Endothelial cell of umbilical vein (primary cell): ENCODE measurements at regions not wholly inside any gene's neighbourhood (a gene's known extent, or its start where the extent isn't known, plus 50 kb on each side); places are given as distances from the start of the nearest gene placed in this dataset.

Experiments used
- BruUV-seq: library from RNA; stranded (reverse); fragments of 400-500 nt; replicated peaks from 2 replicates; lab custom pipeline; 2021; lab: Mats Ljungman, UMichigan
- CTCF ChIA-PET: fragments of 300-600, 350-600 bp; sonication (Branson Sonifier 250); formaldehyde crosslinking; loops from one replicate; lab custom pipeline; 2021; ENCODE audit warnings: antibody characterized with exemption, inconsistent platforms; lab: Charles Lee
- POLR2A ChIA-PET: fragments of 300-600, 350-600 bp; sonication (Branson Sonifier 250); formaldehyde crosslinking; loops from one replicate; lab custom pipeline; 2021; ENCODE audit warnings: antibody characterized with exemption, inconsistent platforms; lab: Charles Lee
- DNase-seq: peaks from one replicate; pipeline ENCODE4 v3.0.0-alpha.2; 2011; ENCODE audit warnings: low read depth, low spot score
- FAIRE-seq: peaks from 2 replicates; lab custom pipeline; 2011; peaks lifted over from hg19 to GRCh38; lab: Jason Lieb, UNC
- H2AFZ ChIP-seq: 2 replicates; pipeline ENCODE4 v1.6.0; 2012; ENCODE audit warnings: low read depth, low read length, control low read depth, inconsistent platforms
- H3K27ac ChIP-seq: 2 replicates; pipeline ENCODE4 v1.5.1; 2011; ENCODE audit warnings: low read depth, mild to moderate bottlenecking, control low read depth, low read length, moderate library complexity; ENCODE audit not compliant: insufficient read depth
- H3K27me3 ChIP-seq, 2 experiments: 2 replicates each; pipeline versions ENCODE4 v1.6.0 to v1.6.1; 2011; ENCODE audit warnings: low read length in 2 of 2, mixed read lengths in 1 of 2; ENCODE audit not compliant: control insufficient read depth in 2 of 2, insufficient read depth in 2 of 2
- H3K36me3 ChIP-seq, 2 experiments: 2 replicates in 1 of 2; 3 replicates in 1 of 2; pipeline ENCODE4 v1.5.1; 2011; ENCODE audit warnings: low read length in 2 of 2, mild to moderate bottlenecking in 1 of 2, moderate library complexity in 1 of 2; ENCODE audit not compliant: control insufficient read depth in 2 of 2, insufficient read depth in 2 of 2; ENCODE audit errors: extremely low read depth in 1 of 2
- H3K4me1 ChIP-seq: 3 replicates; pipeline ENCODE4 v1.5.1; 2011; ENCODE audit warnings: mild to moderate bottlenecking, low read length; ENCODE audit not compliant: control insufficient read depth, insufficient read depth; ENCODE audit errors: extremely low read depth
- H3K4me2 ChIP-seq: 2 replicates; pipeline ENCODE4 v1.6.1; 2011; ENCODE audit warnings: low read length, control low read depth, mixed read lengths; ENCODE audit not compliant: insufficient read depth
- H3K4me3 ChIP-seq, 3 experiments: fragments of 200-600 bp in 1 of 3; sonication (generic), shearing (Covaris generic) in 1 of 3; replicated peaks in 1 of 3; 2 replicates each; pipeline ENCODE4 v1.5.1; 2011 to 2016; ENCODE audit warnings: control low read depth in 3 of 3, low read length in 3 of 3, mild to moderate bottlenecking in 2 of 3, inconsistent platforms in 1 of 3, low read depth in 1 of 3, moderate library complexity in 1 of 3; ENCODE audit not compliant: insufficient read depth in 1 of 3
- H3K79me2 ChIP-seq: 2 replicates; pipeline ENCODE4 v1.6.0; 2012; ENCODE audit warnings: low read length, inconsistent platforms; ENCODE audit not compliant: control insufficient read depth, insufficient read depth
- H3K9ac ChIP-seq: replicated peaks from 2 replicates; pipeline ENCODE3; 2011; ENCODE audit warnings: low read length, control low read depth; ENCODE audit not compliant: insufficient read depth; ENCODE audit errors: extremely low read depth
- H3K9me1 ChIP-seq: replicated peaks from 3 replicates; pipeline ENCODE4 v1.6.0; 2011; ENCODE audit warnings: mild to moderate bottlenecking, low read length; ENCODE audit not compliant: control insufficient read depth, insufficient read depth; ENCODE audit errors: extremely low read depth
- H3K9me3 ChIP-seq: replicated peaks from 2 replicates; pipeline ENCODE4 v1.5.1; 2012; ENCODE audit warnings: low read length, inconsistent platforms; ENCODE audit not compliant: control insufficient read depth, insufficient read depth
- H4K20me1 ChIP-seq: replicated peaks from 2 replicates; pipeline ENCODE3; 2011; ENCODE audit warnings: mild to moderate bottlenecking, low read length; ENCODE audit not compliant: control insufficient read depth, insufficient read depth; ENCODE audit errors: extremely low read depth
- EZH2 ChIP-seq: IDR thresholded peaks from 2 replicates; pipeline ENCODE4 v1.6.1; 2012; ENCODE audit warnings: borderline replicate concordance, low read depth, mild to moderate bottlenecking, moderate library complexity, low read length, inconsistent platforms; ENCODE audit not compliant: severe bottlenecking
- FOS ChIP-seq: IDR thresholded peaks from 2 replicates; pipeline ENCODE4 v1.6.1; 2011; ENCODE audit warnings: mild to moderate bottlenecking, low read length, moderate library complexity, borderline replicate concordance; ENCODE audit not compliant: insufficient read depth
- GATA2 ChIP-seq: IDR thresholded peaks from 2 replicates; pipeline ENCODE4 v1.7.0; 2011; ENCODE audit warnings: low read depth, mild to moderate bottlenecking, moderate library complexity, mixed read lengths, low read length; ENCODE audit not compliant: insufficient read length, insufficient read depth
- JUN ChIP-seq: IDR thresholded peaks from 2 replicates; pipeline ENCODE4 v1.6.1; 2011; ENCODE audit warnings: borderline replicate concordance, low read depth; ENCODE audit not compliant: insufficient read length, insufficient read depth
- MYC ChIP-seq: IDR thresholded peaks from one replicate; pipeline ENCODE4 v1.6.1; 2011; ENCODE audit warnings: mild to moderate bottlenecking, low read depth, low read length
- POLR2A ChIP-seq: IDR thresholded peaks from 2 replicates; pipeline ENCODE4 v1.6.1; 2012; ENCODE audit warnings: low read depth, mild to moderate bottlenecking, control low read depth, low read length
- POLR2AphosphoS5 ChIP-seq: IDR thresholded peaks from 2 replicates; pipeline ENCODE4 v1.6.1; 2012; ENCODE audit warnings: low read depth, mild to moderate bottlenecking, control low read depth, low read length, moderate library complexity; ENCODE audit not compliant: insufficient read depth
- dilution Hi-C: fragments of 300-500 bp; cut with MboI; formaldehyde crosslinking; loops from one replicate; pipeline ENCODE4 v1.15.0; 2019; ENCODE audit warnings: low sequenced_read_pairs; ENCODE audit not compliant: extremely low pct_ligation_motif_present
- intact Hi-C: fragments of 100-400 bp; cut with micrococcal nuclease; formaldehyde crosslinking; loops from one replicate; pipeline ENCODE4 v1.10.0; 2022
- TF ChIP-seq, protein P1 (sequence below): IDR thresholded peaks from 2 replicates; pipeline ENCODE4 v1.6.1; 2011; ENCODE audit not compliant: insufficient read depth, insufficient read length
- TF ChIP-seq, protein P2 (sequence below), 2 donors: IDR thresholded peaks; 1 replicate in 1 of 2; 2 replicates in 1 of 2; pipeline ENCODE4 v1.5.1; 2011; ENCODE audit warnings: low read length in 2 of 2, mild to moderate bottlenecking in 2 of 2, moderate library complexity in 2 of 2, control low read depth in 1 of 2, inconsistent platforms in 1 of 2, low read depth in 1 of 2; ENCODE audit not compliant: insufficient read depth in 1 of 2; ENCODE audit errors: extremely low read depth in 1 of 2

DNA sequence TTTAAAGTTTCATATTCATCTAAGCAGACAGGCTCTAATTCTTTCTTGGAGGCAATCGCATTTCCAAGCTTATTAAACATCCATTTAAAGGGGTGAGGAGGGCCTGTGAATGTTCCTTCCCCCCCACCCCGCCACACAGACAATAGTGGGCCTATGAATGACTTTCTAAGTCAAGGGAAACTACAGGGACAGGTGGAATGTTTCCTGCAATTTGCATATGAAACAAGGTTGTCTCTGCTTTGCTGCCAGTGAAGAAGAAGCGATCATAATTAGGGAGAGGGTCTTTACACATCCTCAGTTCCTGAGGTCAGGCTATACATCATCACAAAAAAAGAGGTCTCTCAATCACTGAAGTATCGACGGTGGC is 127.9 kb upstream of the OPCML start:
- CTCF ChIA-PET, result no interaction called here
- H3K4me3 ChIP-seq, result no peak overlapping the region
- dilution Hi-C loops, result no loop called here
- H3K36me3 ChIP-seq, result no peaks in the 10 kb centered on the region
- no peak for DNase-seq
- POLR2A ChIA-PET, result no interaction called here
- H3K9ac ChIP-seq, result no peak overlapping the region
- H4K20me1 ChIP-seq, result no peaks in the 10 kb centered on the region
- TF ChIP-seq, protein P1, sequence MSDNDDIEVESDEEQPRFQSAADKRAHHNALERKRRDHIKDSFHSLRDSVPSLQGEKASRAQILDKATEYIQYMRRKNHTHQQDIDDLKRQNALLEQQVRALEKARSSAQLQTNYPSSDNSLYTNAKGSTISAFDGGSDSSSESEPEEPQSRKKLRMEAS, result no peak
- TF ChIP-seq POLR2AphosphoS5 (no peak), GATA2 (no peak), JUN (no peak), MYC (no peak), POLR2A (no peak), FOS (no peak), EZH2 (no peak)
- TF ChIP-seq, protein P2, sequence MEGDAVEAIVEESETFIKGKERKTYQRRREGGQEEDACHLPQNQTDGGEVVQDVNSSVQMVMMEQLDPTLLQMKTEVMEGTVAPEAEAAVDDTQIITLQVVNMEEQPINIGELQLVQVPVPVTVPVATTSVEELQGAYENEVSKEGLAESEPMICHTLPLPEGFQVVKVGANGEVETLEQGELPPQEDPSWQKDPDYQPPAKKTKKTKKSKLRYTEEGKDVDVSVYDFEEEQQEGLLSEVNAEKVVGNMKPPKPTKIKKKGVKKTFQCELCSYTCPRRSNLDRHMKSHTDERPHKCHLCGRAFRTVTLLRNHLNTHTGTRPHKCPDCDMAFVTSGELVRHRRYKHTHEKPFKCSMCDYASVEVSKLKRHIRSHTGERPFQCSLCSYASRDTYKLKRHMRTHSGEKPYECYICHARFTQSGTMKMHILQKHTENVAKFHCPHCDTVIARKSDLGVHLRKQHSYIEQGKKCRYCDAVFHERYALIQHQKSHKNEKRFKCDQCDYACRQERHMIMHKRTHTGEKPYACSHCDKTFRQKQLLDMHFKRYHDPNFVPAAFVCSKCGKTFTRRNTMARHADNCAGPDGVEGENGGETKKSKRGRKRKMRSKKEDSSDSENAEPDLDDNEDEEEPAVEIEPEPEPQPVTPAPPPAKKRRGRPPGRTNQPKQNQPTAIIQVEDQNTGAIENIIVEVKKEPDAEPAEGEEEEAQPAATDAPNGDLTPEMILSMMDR (IDR thresholded peaks at IDR 0.05; ENCODE audit: extremely low read depth in 1 of 2, insufficient read depth in 1 of 2, low read depth in 1 of 2, low read length in 2 of 2), result no peak
- peaks cover 8% of the 10 kb centered on the region for H3K9me3 ChIP-seq
- no peaks in the 10 kb centered on the region for H3K9me1 ChIP-seq
- H3K27me3 ChIP-seq, result no peaks in the 10 kb centered on the region
- H3K27ac ChIP-seq, result no peak overlapping the region
- H3K4me2 ChIP-seq, result no peak overlapping the region
- no peaks in the 10 kb centered on the region for H3K4me1 ChIP-seq
- intact Hi-C loops, result no loop called here
- no peak for FAIRE-seq
- no peaks in the 10 kb centered on the region for H3K79me2 ChIP-seq
- BruUV-seq, result no TSS peak
- no peak overlapping the region for H2AFZ ChIP-seq
